Muscle layer of duodenum (tissue), 2 donors: ENCODE measurements at regions not wholly inside any gene's neighbourhood (a gene's known extent, or its start where the extent isn't known, plus 50 kb on each side); places are given as distances from the start of the nearest gene placed in this dataset.
"Not testable (repeated sequence)": the region's sequence is repeated elsewhere in the genome, so short reads cannot be mapped to it uniquely, and the experiment has no call there.

Experiments
- H3K27ac ChIP-seq: one replicate; pipeline ENCODE4 v1.7.0; 2013; ENCODE audit warnings: mild to moderate bottlenecking, low read length
- H3K27me3 ChIP-seq: one replicate; pipeline ENCODE4 v1.7.0; 2013; ENCODE audit warnings: low read depth, mild to moderate bottlenecking, control low read depth, low read length
- H3K36me3 ChIP-seq, 2 donors: one replicate each; pipeline ENCODE4 v1.7.0; 2013; ENCODE audit warnings: low read length in 2 of 2, control low read depth in 1 of 2, mild to moderate bottlenecking in 1 of 2; ENCODE audit not compliant: insufficient read depth in 2 of 2, control insufficient read depth in 1 of 2
- H3K4me1 ChIP-seq, 2 donors: one replicate each; pipeline ENCODE4 v1.7.0; 2013; ENCODE audit warnings: low read length in 2 of 2, mild to moderate bottlenecking in 2 of 2, control low read depth in 1 of 2, moderate library complexity in 1 of 2; ENCODE audit not compliant: insufficient read depth in 2 of 2, control insufficient read depth in 1 of 2
- H3K4me3 ChIP-seq, 2 donors: one replicate each; pipeline ENCODE4 v1.7.0; 2013; ENCODE audit warnings: low read length in 2 of 2, low read depth in 1 of 2, mild to moderate bottlenecking in 1 of 2
- H3K9me3 ChIP-seq, 2 donors: one replicate each; pipeline ENCODE4 v1.7.0; 2013; ENCODE audit warnings: low read length in 2 of 2, control low read depth in 1 of 2, mild to moderate bottlenecking in 1 of 2; ENCODE audit not compliant: control insufficient read depth in 1 of 2
- donor health status: healthy.

DNA sequence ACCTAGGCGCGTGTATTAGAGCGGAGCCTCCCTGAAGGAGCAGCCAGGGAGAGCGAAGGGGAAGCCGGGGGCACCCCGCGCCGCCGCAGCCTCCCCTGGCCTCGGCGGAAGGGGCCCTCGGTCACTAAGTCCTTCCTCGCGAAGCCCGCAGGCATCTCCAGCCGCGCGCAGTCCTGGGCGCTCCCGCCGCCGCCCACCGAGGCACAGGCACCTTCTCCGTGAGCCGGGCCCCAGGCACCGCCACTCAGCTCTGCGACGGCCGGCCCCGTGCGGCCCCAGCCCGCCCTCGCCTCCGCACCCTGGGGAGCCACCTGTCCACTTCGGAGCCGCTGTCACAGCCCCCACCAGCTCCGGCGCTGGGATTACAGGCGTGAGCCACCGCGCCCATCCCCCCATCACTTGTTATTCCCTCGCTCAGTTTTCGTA is 80.8 kb downstream of the ZNF467 start:
- no peaks in the 10 kb centered on the region for H3K36me3 ChIP-seq
- peak overlapping the region in 1 of 2 donors; percentile 54 for H3K4me3 ChIP-seq

DNA sequence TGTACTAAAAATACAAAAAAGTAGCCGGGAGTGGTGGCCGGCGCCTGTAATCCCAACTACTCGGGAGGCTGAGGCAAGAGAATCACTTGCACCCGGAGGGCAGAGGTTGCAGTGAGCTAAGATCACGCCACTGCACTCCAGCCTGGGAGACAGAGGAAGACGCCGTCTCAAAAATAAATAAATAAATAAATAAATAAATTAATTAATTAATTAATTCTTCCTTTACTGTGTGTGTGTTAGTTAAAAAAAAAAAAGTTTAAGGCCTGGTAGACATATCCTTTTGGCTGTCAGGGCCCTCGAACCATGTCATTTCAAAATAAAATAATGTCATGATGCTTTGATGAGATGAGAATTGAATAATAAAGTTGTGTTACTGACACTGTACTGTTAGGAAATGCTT is 81.3 kb downstream of the ZNF467 start:
- no peak overlapping the region for H3K27ac ChIP-seq
- H3K36me3 ChIP-seq, result no peaks in the 10 kb centered on the region
- H3K9me3 ChIP-seq, result no peaks in the 10 kb centered on the region
- H3K27me3 ChIP-seq, result peaks cover 7% of the 10 kb centered on the region
- H3K4me3 ChIP-seq, result no peak overlapping the region
- peaks cover 0 to 6% of the 10 kb centered on the region in 2 donors for H3K4me1 ChIP-seq

More for the DNA sequence above, 80.8 kb downstream of the ZNF467 start:
- no peaks in the 10 kb centered on the region for H3K9me3 ChIP-seq
- no peak overlapping the region for H3K27ac ChIP-seq
- peaks cover 0 to 6% of the 10 kb centered on the region in 2 donors for H3K4me1 ChIP-seq
- H3K27me3 ChIP-seq, result peaks cover 7% of the 10 kb centered on the region

DNA sequence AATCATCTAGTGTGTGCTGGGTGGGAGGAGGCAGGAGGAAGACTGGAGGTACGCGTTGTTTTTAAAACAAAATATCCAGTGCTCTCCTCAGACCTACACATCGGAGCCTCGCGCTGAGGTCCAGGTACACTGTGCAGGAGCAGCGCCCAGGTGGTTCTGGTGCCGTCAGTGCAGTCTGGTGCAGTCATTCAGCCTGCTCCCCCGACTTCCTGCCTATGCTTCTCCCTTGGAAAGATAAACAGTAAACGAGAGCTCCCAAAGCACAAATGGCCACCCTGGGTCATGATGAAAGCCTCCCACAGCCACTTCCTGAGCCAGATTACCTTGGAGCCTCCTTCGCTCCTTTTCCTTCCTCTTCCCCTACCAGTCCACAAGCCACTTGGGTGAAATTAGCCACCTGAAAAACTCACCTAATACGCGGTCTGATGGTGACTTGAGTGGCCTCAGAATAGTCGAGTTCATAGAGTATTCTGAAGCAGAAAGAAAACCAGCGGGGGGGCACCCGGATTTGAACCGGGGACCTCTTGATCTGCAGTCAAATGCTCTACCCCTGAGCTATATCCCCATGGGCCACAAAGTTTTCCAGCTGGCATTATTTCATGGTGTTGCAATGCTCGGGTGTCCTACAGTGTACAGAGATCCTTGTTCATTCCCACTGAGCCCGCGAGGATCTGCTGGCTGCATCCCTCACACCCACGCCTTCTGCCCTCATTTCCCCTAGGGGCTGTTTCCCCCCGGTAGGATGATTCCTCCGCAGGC is 82.5 kb downstream of the ZNF467 start:
- H3K4me1 ChIP-seq, result peaks cover 0 to 6% of the 10 kb centered on the region in 2 donors
- peaks cover 7% of the 10 kb centered on the region for H3K27me3 ChIP-seq
- no peak overlapping the region for H3K27ac ChIP-seq
- H3K36me3 ChIP-seq, result no peaks in the 10 kb centered on the region
- no peak overlapping the region for H3K4me3 ChIP-seq
- no peaks in the 10 kb centered on the region for H3K9me3 ChIP-seq

DNA sequence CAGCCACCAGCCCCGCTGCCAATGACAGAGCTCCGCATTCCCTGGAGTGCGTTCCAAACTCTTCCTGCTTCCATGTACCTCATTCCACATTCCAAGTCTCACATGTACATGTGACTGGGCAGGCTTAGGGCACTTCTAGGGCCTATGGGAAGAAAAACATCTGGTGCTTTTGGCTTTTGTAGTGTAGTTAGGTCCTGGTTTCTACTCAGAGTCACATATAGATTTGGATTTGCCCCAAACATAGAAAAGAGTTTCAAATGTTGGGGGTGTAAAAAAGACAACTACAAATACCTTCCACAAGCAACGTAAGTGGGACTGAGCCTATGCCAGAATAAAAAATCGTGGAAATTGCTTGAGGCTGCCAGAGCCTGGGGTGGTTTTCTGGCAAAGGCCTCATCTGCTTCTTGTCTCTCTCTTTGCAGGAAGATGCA is 84.1 kb downstream of the ZNF467 start:
- H3K4me3 ChIP-seq, result no peak overlapping the region
- peaks cover 7% of the 10 kb centered on the region for H3K27me3 ChIP-seq
- H3K27ac ChIP-seq, result no peak overlapping the region
- peaks cover 0 to 12% of the 10 kb centered on the region in 2 donors for H3K4me1 ChIP-seq
- no peaks in the 10 kb centered on the region for H3K9me3 ChIP-seq
- H3K36me3 ChIP-seq, result no peaks in the 10 kb centered on the region

DNA sequence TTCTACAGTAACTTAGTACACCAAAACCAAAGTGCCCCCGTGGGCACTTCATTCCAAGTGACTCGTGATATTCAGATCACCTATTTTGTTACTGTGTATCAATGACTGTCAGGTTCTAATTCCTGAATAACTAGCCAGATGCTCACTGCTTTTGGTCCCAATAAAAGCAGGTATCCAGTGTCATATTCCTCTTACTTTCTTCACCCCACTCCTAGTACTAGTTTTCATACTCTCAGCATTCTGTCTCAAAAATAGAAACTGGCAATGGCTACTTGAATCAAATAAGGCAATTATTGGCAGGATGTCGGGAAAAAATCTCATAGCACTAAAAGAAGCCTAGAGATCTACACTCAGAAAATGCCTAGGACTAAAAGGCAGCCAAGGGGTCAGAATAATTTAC is 84.6 kb downstream of the ZNF467 start:
- Histone ChIP-seq H3K27ac (no peak overlapping the region), H3K4me3 (no peak overlapping the region), H3K4me1 (peaks cover 0 to 12% of the 10 kb centered on the region in 2 donors), H3K9me3 (no peaks in the 10 kb centered on the region), H3K36me3 (no peaks in the 10 kb centered on the region), H3K27me3 (peaks cover 7% of the 10 kb centered on the region)

DNA sequence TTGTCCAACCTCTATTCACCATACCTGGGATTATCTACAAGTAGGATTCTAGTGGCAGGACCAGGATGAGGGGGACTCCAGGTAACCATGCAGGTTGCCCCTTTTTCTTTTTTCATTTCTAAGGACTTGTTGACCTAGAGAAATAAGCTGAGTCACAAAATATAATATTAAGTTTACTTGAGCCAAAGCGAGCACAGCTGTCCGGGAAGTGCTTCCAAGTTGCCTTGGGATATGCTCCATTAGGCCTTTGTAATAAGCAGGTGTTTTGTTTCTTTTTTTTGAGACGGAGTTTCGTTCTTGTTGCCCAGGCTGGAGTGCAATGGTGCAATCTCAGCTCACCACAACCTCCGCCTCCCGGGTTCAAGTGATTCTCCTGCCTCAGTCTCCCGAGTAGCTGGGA is 85.6 kb downstream of the ZNF467 start:
- peaks cover 0 to 12% of the 10 kb centered on the region in 2 donors for H3K4me1 ChIP-seq
- H3K4me3 ChIP-seq, H3K27ac ChIP-seq, H3K9me3 ChIP-seq, H3K27me3 ChIP-seq, H3K36me3 ChIP-seq: not testable (repeated sequence)

DNA sequence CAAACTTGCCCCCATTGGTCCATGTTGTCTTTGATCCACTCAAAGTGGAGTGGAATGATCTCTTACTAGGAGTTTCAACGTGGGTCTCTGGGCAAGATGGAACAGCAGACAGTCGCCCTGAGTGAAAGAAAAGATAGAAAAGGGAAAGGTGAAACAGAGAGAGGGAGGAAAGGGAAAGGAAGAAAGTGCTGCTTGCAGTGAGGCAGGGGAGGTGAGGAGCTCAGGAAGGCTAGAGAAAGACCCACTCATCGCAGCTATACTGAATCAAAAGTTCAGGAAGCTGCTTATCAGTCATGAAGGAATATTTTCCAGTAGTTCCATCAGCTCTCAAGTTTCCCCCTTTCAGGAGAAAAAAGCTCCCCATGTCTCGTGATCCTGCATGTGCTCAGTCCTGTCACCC is 86.9 kb downstream of the ZNF467 start:
- Histone ChIP-seq H3K27me3 (no peaks in the 10 kb centered on the region), H3K4me1 (peaks cover 0 to 6% of the 10 kb centered on the region in 2 donors), H3K36me3 (no peaks in the 10 kb centered on the region), H3K4me3 (no peak overlapping the region), H3K27ac (no peak overlapping the region), H3K9me3 (no peaks in the 10 kb centered on the region)

DNA sequence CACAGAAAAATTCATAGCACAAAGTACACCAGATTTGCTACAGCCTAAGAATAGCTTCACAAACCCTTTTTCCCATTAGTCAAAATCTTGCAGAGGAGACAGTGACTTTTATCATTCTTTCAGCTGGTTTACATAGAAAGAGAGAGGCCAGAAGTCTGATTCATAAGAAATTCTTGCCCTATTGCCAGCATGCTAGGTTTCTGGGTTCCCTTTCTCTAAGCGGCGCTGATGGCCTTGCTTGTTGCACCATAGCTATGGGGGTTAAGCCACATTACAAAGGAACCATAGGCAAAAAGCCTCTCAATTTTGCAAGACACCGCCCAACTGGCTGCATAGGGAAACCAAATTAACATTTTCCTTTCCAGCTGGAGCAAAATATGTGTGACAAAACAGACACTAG is 87.4 kb downstream of the ZNF467 start:
- H3K36me3 ChIP-seq, result no peaks in the 10 kb centered on the region
- peaks cover 0 to 6% of the 10 kb centered on the region in 2 donors for H3K4me1 ChIP-seq
- no peak overlapping the region for H3K4me3 ChIP-seq
- no peaks in the 10 kb centered on the region for H3K9me3 ChIP-seq
- no peak overlapping the region for H3K27ac ChIP-seq
- H3K27me3 ChIP-seq, result no peaks in the 10 kb centered on the region

DNA sequence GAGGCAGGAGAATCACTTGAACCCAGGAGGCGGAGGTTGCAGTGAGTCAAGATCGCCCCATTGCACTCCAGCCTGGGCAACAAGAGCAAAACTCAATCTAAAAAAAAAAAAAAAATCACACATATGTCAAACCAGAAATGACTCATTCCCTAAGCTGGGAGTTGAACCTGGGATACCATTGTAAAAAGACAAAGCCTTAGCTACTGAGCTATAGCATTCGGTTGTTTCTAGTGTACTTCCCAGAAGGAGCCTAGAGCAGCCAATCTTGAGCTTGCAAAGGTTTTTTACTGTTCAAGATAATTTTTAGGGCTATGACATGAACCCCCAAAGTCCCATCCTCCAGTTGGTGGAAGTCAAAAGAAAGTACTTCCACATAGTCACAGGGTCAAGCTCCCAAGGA is 87.9 kb downstream of the ZNF467 start:
- Histone ChIP-seq H3K9me3 (no peaks in the 10 kb centered on the region), H3K4me1 (peaks cover 0 to 6% of the 10 kb centered on the region in 2 donors), H3K27ac (no peak overlapping the region), H3K4me3 (no peak overlapping the region), H3K27me3 (no peaks in the 10 kb centered on the region), H3K36me3 (no peaks in the 10 kb centered on the region)

DNA sequence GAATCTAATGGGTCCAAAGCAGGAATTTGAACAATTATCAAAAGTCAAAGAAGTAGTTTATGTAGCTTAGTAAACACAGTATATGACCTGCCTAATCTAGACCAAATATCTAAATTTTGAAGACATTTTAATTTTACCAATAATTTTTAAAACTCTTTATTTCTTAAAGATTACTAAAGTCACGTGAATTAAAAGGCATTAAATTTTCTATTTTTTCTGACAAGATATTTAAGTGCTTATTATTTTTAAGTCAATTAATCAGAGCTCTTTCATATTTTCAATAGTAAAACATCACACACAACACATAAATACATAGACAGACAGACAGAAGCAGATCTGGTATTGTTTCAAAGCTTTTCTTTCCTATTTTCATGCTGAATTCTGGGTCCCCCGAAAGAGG is 89.5 kb downstream of the ZNF467 start:
- H3K27me3 ChIP-seq, result no peaks in the 10 kb centered on the region
- no peak overlapping the region for H3K27ac ChIP-seq
- peaks cover 0 to 6% of the 10 kb centered on the region in 2 donors for H3K4me1 ChIP-seq
- H3K4me3 ChIP-seq, result no peak overlapping the region
- H3K9me3 ChIP-seq, result no peaks in the 10 kb centered on the region
- no peaks in the 10 kb centered on the region for H3K36me3 ChIP-seq

DNA sequence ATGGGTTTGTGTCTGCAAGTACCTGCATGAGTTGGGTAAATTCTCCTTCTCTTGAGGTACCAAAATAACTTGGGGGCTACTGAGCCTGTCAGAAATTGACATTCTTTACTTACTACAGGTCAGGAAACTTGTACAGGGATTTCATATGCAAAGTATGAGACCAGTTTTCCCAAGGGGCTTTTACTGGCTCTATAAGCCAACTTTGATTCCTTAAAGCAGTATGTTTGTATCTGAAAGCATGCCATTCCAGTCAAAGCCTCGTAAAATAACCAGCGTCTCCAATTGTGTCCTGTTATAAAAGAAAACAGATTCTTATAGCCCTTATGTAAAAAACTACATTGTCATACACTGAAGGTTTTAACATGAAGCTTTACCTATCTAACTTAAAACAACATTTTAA is 90.2 kb downstream of the ZNF467 start:
- Histone ChIP-seq H3K9me3 (no peaks in the 10 kb centered on the region), H3K27ac (no peak overlapping the region), H3K4me1 (peaks cover 0 to 6% of the 10 kb centered on the region in 2 donors), H3K36me3 (no peaks in the 10 kb centered on the region), H3K4me3 (no peak overlapping the region), H3K27me3 (no peaks in the 10 kb centered on the region)

DNA sequence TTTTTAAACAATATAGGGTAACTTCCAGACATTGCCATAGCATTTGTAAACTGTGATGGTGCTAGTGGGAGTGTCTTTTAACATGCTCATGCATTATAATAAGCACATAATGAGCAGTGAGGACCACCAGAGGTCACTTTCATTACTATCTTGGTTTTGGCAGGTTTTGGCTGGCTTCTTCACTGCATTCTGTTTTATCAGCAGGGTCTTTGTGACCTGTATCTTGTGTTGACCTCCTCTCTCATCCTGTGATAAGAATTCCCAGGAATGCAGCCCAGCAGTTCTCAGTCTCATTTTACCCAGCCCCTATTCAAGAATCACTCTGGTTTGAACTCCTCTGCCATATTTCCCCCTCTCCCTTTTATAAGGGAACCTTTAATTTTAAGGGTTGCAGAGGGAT is 91.3 kb downstream of the ZNF467 start:
- no peak overlapping the region for H3K4me3 ChIP-seq
- peaks cover 0 to 6% of the 10 kb centered on the region in 2 donors for H3K4me1 ChIP-seq
- no peaks in the 10 kb centered on the region for H3K9me3 ChIP-seq
- H3K27ac ChIP-seq, result no peak overlapping the region
- H3K27me3 ChIP-seq, result no peaks in the 10 kb centered on the region
- H3K36me3 ChIP-seq, result no peaks in the 10 kb centered on the region
